VCaP (cell line): ENCODE measurements at regions not wholly inside any gene's neighbourhood (a gene's known extent, or its start where the extent isn't known, plus 50 kb on each side); places are given as distances from the start of the nearest gene placed in this dataset.

Experiments used
- H3K27ac ChIP-seq: fragments of 450-650 bp; 2 replicates; pipeline ENCODE4 v1.5.1; 2017
- TF ChIP-seq, protein P1 (sequence below): fragments of 450-650 bp; conservative IDR thresholded peaks from 2 replicates; pipeline ENCODE4 v1.5.1; 2017; ENCODE audit warnings: mild to moderate bottlenecking, moderate library complexity

GRCh38 chr11:128315933-128316332 lies 271.4 kb downstream of the ETS1 start:
- TF ChIP-seq, protein P1, sequence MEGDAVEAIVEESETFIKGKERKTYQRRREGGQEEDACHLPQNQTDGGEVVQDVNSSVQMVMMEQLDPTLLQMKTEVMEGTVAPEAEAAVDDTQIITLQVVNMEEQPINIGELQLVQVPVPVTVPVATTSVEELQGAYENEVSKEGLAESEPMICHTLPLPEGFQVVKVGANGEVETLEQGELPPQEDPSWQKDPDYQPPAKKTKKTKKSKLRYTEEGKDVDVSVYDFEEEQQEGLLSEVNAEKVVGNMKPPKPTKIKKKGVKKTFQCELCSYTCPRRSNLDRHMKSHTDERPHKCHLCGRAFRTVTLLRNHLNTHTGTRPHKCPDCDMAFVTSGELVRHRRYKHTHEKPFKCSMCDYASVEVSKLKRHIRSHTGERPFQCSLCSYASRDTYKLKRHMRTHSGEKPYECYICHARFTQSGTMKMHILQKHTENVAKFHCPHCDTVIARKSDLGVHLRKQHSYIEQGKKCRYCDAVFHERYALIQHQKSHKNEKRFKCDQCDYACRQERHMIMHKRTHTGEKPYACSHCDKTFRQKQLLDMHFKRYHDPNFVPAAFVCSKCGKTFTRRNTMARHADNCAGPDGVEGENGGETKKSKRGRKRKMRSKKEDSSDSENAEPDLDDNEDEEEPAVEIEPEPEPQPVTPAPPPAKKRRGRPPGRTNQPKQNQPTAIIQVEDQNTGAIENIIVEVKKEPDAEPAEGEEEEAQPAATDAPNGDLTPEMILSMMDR: no peak
- no peak overlapping the region for H3K27ac ChIP-seq

GRCh38 chr11:128313931-128314330 lies 273.4 kb downstream of the ETS1 start:
- TF ChIP-seq, protein P1: no peak
- no peak overlapping the region for H3K27ac ChIP-seq

- TF ChIP-seq, protein P1: no peak
- H3K27ac ChIP-seq: no peak overlapping the region
These were observed 275.3 kb downstream of the ETS1 start for GRCh38 chr11:128311742-128312719.

DNA sequence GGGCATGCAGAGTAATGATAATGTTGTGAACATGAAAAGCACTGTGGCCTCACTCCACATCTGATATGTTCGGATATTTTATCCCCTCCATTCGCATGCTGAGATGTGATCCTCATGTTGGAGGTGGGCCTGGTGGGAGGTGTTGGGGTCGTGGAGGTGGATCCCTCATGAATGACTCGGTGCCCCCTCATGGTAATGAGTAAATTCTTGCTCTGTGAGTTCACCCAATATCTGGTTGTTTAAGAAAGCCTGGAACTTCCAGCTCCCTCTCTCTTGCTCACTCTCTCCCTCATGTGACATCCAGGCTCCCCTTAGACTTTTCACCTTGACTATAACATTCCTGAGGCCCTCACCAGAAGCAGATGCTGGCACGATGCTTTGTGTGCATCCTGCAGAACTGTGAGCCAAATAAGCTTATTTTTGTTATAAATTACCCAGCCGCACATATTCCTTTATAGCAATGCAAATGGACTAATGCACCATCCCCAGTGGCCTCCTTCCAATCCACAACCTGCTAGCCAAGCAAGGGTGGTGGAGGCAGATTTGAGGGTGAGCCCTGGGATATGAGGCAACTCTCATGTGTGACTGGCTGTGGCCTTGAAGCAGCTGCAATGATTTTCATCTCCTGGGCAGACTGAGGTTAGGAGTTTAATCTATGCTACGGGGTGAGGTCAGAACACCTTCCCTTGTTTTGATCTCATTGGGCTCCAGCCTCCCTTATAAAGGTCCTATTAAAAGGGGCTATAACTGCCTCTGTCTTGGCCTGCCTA lies 276.5 kb downstream of the ETS1 start:
- no peak overlapping the region for H3K27ac ChIP-seq
- TF ChIP-seq, protein P1: no peak

DNA sequence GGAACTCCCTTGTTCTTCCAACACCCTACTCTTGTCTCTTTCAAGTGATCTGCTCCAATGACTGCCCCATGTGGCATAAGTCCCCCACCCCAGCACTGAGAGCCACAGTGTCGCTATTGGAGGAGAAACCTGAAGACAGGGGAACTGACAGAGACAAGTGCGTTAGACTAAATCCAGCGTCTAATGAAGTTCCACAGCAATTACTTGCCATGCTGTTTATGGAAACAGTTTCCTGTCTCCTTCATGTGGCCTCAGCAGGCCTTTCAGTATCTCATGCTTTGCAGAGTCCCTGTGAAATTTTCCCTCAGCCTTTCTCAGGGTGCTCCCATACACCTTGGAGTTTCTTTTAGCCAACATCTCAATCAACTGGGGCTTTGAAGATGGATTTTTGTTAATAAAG lies 277.4 kb downstream of the ETS1 start:
- H3K27ac ChIP-seq: no peak overlapping the region
- TF ChIP-seq, protein P1: no peak

- TF ChIP-seq, protein P1: no peak
- no peak overlapping the region for H3K27ac ChIP-seq
These were observed 278.6 kb downstream of the ETS1 start for GRCh38 chr11:128308794-128309193.

DNA sequence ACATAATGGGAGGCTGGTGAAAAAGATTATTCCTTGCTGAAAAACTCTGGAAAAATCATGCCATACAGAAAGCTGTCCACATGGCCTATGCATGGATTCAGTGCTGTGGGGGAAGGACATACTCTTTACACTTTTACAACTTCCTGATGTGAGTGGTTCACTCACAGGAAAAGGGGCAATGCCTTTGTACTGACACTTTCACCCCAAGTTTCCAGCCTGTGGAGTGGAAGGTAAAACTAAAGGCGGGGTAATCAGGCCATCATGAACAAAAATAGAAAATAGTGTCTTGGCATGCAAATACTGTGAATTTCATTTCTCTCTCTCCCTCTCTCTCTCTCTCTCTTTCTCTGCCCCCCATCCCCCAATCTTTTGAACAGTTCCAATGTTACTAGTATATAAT lies 281.8 kb downstream of the ETS1 start:
- TF ChIP-seq, protein P1: no peak
- H3K27ac ChIP-seq: no peak overlapping the region
